ENCODE measurements at regions not wholly inside any gene's neighbourhood (a gene's known extent, or its start where the extent isn't known, plus 50 kb on each side); places are given as distances from the start of the nearest gene placed in this dataset.

GRCh38 chr2:82939211-82939610 lies 1519.9 kb downstream of the SUCLG1 start:
- TF ChIP-seq GATA3 (IDR thresholded peaks at IDR 0.05; ENCODE audit: low read depth, low read length): no peak
- no peak for TF ChIP-seq GATA2 (IDR thresholded peaks at IDR 0.05; ENCODE audit: low read depth, low read length)

Measured in SH-SY5Y (cell line).